Keratinocyte (primary cell): ENCODE measurements at regions not wholly inside any gene's neighbourhood (a gene's known extent, or its start where the extent isn't known, plus 50 kb on each side); places are given as distances from the start of the nearest gene placed in this dataset.

Experiments
- DNase-seq: peaks from one replicate; pipeline ENCODE4 v3.0.0-alpha.2; 2011; ENCODE audit warnings: low read depth, missing footprints, low spot score
- FAIRE-seq: peaks from 2 replicates; lab custom pipeline; 2011; peaks lifted over from hg19 to GRCh38; lab: Jason Lieb, UNC
- H2AFZ ChIP-seq: 2 replicates; pipeline ENCODE4 v1.6.0; 2012; ENCODE audit warnings: low read length, control low read depth, inconsistent platforms; ENCODE audit not compliant: control insufficient read depth
- H3K27ac ChIP-seq: 2 replicates; pipeline ENCODE4 v1.5.1; 2011; ENCODE audit warnings: low read length; ENCODE audit not compliant: control insufficient read depth, insufficient read depth
- H3K27me3 ChIP-seq: 3 replicates; pipeline ENCODE4 v1.6.0; 2011; ENCODE audit warnings: low read length; ENCODE audit not compliant: control insufficient read depth, insufficient read depth; ENCODE audit errors: extremely low read depth
- H3K36me3 ChIP-seq, 2 experiments: 2 replicates in 1 of 2; 3 replicates in 1 of 2; pipeline ENCODE4 v1.5.1; 2011; ENCODE audit warnings: low read length in 2 of 2, mild to moderate bottlenecking in 1 of 2; ENCODE audit not compliant: control insufficient read depth in 2 of 2, insufficient read depth in 2 of 2; ENCODE audit errors: extremely low read depth in 1 of 2
- H3K4me1 ChIP-seq: 3 replicates; pipeline ENCODE4 v1.5.1; 2011; ENCODE audit warnings: low read length; ENCODE audit not compliant: control insufficient read depth, insufficient read depth; ENCODE audit errors: extremely low read depth
- H3K4me2 ChIP-seq: 3 replicates; pipeline ENCODE4 v1.6.0; 2011; ENCODE audit warnings: low read depth, low read length; ENCODE audit not compliant: control insufficient read depth, insufficient read depth; ENCODE audit errors: extremely low read depth
- H3K4me3 ChIP-seq, 3 experiments: fragments of 200-600 bp in 1 of 3; sonication (generic) in 1 of 3; 2 replicates in 2 of 3; 3 replicates in 1 of 3; pipeline ENCODE4 v1.5.1; 2011 to 2016; ENCODE audit warnings: low read length in 3 of 3, mild to moderate bottlenecking in 3 of 3, control low read depth in 2 of 3, inconsistent platforms in 1 of 3, low read depth in 1 of 3, mixed read lengths in 1 of 3, mixed run types in 1 of 3, moderate library complexity in 1 of 3; ENCODE audit not compliant: control insufficient read depth in 2 of 3, insufficient read depth in 2 of 3; ENCODE audit errors: extremely low read depth in 1 of 3
- H3K79me2 ChIP-seq: 2 replicates; pipeline ENCODE4 v1.6.0; 2012; ENCODE audit warnings: low read length; ENCODE audit not compliant: control insufficient read depth, insufficient read depth
- H3K9ac ChIP-seq: 3 replicates; pipeline ENCODE4 v1.6.0; 2011; ENCODE audit warnings: low read length; ENCODE audit not compliant: control insufficient read depth, insufficient read depth; ENCODE audit errors: extremely low read depth
- H3K9me1 ChIP-seq: 3 replicates; pipeline ENCODE4 v1.6.0; 2011; ENCODE audit warnings: low read length; ENCODE audit not compliant: control insufficient read depth, insufficient read depth; ENCODE audit errors: extremely low read depth
- H3K9me3 ChIP-seq: 2 replicates; pipeline ENCODE4 v1.5.1; 2012; ENCODE audit warnings: low read depth, low read length; ENCODE audit not compliant: control insufficient read depth
- H4K20me1 ChIP-seq: 3 replicates; pipeline ENCODE4 v1.6.0; 2011; ENCODE audit warnings: low read length; ENCODE audit not compliant: control insufficient read depth, insufficient read depth; ENCODE audit errors: extremely low read depth
- EZH2 ChIP-seq: IDR thresholded peaks from one replicate; pipeline ENCODE4 v1.6.1; 2012; ENCODE audit warnings: inconsistent platforms, mild to moderate bottlenecking, low read length, moderate library complexity
- dilution Hi-C: fragments of 300-500 bp; cut with MboI; formaldehyde crosslinking; loops from one replicate; pipeline ENCODE4 v1.7.0; 2020; ENCODE audit warnings: low sequenced_read_pairs; ENCODE audit not compliant: extremely low pct_ligation_motif_present
- TF ChIP-seq, protein P1 (sequence below), 3 experiments: IDR thresholded peaks in 1 of 3; conservative IDR thresholded peaks in 1 of 3; optimal IDR thresholded peaks in 1 of 3; 2 replicates in 2 of 3; 3 replicates in 1 of 3; pipeline versions ENCODE3 to v1.5.1; 2011; ENCODE audit warnings: low read length in 3 of 3, mild to moderate bottlenecking in 3 of 3, moderate library complexity in 2 of 3, control low read depth in 1 of 3, inconsistent platforms in 1 of 3; ENCODE audit not compliant: insufficient read depth in 2 of 3; ENCODE audit errors: extremely low read depth in 1 of 3

DNA sequence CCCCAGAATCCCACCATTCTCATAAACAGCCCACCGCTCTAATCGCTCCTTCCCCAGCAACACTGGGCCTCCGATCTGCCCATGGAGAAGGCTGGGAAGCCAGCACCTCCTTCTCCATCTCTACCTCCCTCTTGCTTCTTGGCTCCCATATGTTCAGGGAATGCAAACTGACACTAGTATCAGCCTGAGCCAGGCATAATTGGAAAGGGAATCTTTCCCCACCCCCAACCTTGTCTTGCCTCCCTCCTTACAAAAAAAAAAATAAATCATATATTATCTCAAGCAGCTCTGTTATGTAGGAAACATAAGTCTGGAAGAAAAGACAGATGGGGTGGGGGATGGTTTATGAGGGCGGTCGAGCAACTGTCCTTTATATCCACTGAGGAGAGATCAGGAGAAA is 127.2 kb downstream of the NAV1 start:
- Histone ChIP-seq H3K4me2 (no peak overlapping the region), H3K9me1 (no peaks in the 10 kb centered on the region), H4K20me1 (no peaks in the 10 kb centered on the region), H2AFZ (no peak overlapping the region), H3K4me3 (no peak overlapping the region), H3K79me2 (no peaks in the 10 kb centered on the region), H3K9ac (no peak overlapping the region), H3K27me3 (peaks cover 5% of the 10 kb centered on the region), H3K36me3 (no peaks in the 10 kb centered on the region), H3K9me3 (no peaks in the 10 kb centered on the region), H3K27ac (no peak overlapping the region), H3K4me1 (no peaks in the 10 kb centered on the region)
- FAIRE-seq (no peak), DNase-seq (no peak)
- TF ChIP-seq, protein P1, sequence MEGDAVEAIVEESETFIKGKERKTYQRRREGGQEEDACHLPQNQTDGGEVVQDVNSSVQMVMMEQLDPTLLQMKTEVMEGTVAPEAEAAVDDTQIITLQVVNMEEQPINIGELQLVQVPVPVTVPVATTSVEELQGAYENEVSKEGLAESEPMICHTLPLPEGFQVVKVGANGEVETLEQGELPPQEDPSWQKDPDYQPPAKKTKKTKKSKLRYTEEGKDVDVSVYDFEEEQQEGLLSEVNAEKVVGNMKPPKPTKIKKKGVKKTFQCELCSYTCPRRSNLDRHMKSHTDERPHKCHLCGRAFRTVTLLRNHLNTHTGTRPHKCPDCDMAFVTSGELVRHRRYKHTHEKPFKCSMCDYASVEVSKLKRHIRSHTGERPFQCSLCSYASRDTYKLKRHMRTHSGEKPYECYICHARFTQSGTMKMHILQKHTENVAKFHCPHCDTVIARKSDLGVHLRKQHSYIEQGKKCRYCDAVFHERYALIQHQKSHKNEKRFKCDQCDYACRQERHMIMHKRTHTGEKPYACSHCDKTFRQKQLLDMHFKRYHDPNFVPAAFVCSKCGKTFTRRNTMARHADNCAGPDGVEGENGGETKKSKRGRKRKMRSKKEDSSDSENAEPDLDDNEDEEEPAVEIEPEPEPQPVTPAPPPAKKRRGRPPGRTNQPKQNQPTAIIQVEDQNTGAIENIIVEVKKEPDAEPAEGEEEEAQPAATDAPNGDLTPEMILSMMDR (optimal IDR thresholded peaks at IDR 0.05 in 1 of 3, IDR thresholded peaks at IDR 0.05 in 1 of 3, conservative IDR thresholded peaks at IDR 0.05 in 1 of 3; ENCODE audit: extremely low read depth in 1 of 3, insufficient read depth in 2 of 3, low read length in 3 of 3) = no peak
- no peak for TF ChIP-seq EZH2
- dilution Hi-C loops = no loop called here

DNA sequence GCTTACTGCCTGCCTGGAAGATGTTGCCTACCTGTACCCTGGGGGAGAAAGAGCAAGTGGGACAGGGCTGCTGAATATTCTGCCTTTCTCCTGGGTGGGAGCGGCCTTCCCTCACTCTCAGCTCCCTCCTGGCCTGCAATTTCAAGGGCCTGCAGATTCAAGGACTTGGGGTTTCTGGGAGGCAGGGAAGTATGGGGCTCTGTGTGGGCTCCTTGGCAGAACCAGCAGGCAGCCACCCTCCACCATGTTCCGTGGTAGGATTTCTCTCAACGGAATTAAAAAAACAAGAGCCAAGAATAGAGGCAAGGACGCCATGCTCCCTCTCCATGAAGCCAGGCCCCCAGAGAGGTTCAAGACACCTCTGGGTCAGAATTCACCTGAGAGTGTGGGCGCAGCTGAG is 127.7 kb downstream of the NAV1 start:
- H3K79me2 ChIP-seq = no peaks in the 10 kb centered on the region
- H4K20me1 ChIP-seq = no peaks in the 10 kb centered on the region
- no peak overlapping the region for H3K4me3 ChIP-seq
- FAIRE-seq (no peak), DNase-seq (no peak)
- H2AFZ ChIP-seq = no peak overlapping the region
- dilution Hi-C loops = no loop called here
- H3K9me3 ChIP-seq = no peaks in the 10 kb centered on the region
- no peaks in the 10 kb centered on the region for H3K9me1 ChIP-seq
- no peaks in the 10 kb centered on the region for H3K36me3 ChIP-seq
- peaks cover 8% of the 10 kb centered on the region for H3K27me3 ChIP-seq
- no peak overlapping the region for H3K27ac ChIP-seq
- H3K4me1 ChIP-seq = no peaks in the 10 kb centered on the region
- no peak overlapping the region for H3K9ac ChIP-seq
- TF ChIP-seq EZH2 = no peak
- TF ChIP-seq, protein P1 (optimal IDR thresholded peaks at IDR 0.05 in 1 of 3, IDR thresholded peaks at IDR 0.05 in 1 of 3, conservative IDR thresholded peaks at IDR 0.05 in 1 of 3; ENCODE audit: extremely low read depth in 1 of 3, insufficient read depth in 2 of 3, low read length in 3 of 3) = no peak
- H3K4me2 ChIP-seq = no peak overlapping the region
